HG02759 (cell line): ENCODE measurements at regions not wholly inside any gene's neighbourhood (a gene's known extent, or its start where the extent isn't known, plus 50 kb on each side); places are given as distances from the start of the nearest gene placed in this dataset.
"Not testable (repeated sequence)": the region's sequence is repeated elsewhere in the genome, so short reads cannot be mapped to it uniquely, and the experiment has no call there.

Experiments
- ATAC-seq: cut with Tn5 transposase; IDR thresholded peaks from one replicate; pipeline ENCODE4 v1.9.1; 2021; ENCODE audit warnings: mild to moderate bottlenecking, moderate library complexity; ENCODE audit not compliant: unreplicated experiment

DNA sequence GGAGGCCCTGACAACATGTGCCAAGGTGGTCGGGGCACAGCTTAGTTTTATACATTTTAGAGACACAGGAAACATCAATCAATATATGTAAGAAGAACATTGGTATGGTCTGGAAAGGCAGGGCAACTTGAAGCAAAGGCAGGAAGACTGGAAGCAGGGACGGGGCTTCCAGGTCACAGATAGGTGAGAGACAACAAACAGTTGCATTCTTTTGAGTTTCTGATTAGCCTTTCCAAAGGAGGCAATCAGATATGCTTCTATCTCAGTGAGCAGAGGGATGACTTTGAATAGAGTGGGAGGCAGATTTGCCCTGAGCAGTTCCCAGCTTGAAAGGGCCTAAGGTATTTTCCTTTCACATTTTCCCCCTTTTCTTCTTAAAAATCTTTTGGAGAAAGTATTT lies 311.0 kb upstream of the RGS17 start:
- ATAC-seq, result no peak

DNA sequence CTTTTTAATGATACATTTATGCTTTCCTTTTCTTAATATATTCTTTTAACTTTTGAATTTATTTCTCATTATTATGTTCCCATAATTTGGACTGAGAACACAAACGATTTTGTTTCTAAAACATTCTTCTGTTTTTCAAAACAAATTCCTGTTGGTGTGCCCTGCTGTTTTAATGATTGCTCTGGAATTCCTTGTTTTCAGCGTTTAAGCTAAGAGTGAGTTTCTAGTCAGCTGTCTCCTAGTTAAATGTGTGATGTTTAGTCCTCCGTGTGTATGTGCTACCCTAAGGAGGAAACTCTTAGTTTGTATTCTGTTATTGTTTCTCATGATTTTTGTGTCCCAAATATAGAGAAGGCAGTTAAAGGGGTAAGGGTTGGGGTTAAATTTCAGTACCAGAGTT lies 306.1 kb upstream of the RGS17 start:
- ATAC-seq, result no peak

DNA sequence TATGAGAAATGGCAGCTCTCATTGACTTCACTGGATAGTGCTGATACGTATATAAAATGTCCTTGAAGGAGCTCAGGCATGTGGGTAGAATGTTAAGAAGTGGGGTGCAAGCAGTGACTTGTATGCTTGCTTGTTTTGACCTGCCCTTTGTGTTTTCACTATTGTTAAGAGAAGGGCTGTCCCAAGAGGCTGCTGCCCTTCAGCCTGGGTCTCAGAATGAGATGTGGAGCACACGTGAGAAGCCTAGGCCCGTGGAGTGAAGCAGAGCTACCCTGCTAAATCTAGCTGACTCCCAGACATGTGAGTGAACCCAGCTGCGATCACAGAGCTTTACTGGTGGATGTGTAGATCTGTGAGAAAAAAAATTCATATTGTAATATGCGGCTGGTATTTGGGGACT lies 305.3 kb upstream of the RGS17 start:
- no peak for ATAC-seq

DNA sequence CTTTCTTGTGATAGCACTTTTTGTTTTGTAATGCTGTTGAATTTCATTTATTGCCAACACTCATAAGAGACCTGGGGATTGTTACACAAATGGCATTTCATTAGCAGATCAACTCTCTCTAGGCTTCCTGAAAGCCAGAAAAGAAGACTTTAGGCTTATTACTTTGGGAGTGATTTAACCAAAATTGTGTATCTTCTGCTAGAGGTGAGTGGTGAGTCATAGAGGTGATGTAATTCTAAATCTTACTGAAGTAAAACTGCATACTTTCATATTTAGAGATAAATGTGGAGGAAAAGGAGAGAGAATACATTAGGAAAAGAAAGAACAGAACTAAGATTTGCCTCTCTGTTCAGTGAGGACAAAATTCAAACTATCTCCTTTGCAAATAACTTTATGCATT lies 304.7 kb upstream of the RGS17 start:
- no peak for ATAC-seq

DNA sequence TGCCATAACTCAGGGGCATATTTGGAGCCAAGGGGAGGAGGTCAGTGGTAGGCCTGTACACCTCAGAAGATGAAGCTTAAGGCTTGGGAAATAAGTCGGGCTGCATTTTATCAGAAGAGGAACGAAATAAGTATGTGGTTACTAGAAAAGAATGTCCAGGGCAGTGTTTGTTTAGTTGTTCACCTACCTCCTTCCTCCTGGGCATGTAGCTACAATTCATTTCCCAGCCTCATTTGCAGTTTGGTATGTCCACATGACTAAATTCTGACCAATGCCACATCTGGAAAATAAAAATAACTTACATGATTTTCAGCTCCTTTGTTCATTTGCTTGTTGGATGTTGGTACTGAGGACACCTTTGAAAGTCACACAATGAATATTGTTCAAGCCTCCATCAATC lies 294.5 kb upstream of the RGS17 start:
- ATAC-seq, result no peak

DNA sequence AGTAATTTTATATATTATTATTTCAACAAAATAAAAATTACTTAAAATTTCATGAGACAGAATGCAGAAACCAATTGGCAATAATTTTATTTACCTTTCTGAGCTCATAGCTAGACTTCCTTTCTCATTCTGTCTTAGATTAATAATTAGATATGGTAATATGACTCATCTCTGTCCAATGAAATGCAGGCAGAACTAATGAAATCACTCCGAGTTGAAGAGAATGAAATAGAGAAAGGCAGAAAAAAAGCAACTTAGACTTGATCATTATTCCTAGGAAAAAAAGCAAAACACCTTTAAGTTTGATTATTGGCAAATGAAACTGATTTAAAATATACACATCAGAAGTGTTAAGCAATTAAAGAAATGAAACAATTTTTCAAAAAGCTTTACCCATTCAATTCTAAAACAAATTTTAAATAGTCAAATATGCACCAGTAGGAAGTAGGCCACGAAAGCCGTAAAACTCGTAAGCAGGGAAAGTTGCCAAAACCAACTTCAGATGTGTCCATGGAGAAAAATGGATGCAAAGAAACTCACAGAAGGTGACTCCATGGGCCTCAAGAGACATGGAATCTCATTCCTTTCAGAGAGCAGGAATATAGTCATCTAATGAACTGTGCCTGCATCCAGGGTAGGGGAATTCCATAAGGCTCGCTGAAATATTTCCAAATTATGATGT lies 293.8 kb upstream of the RGS17 start:
- ATAC-seq, result no peak

DNA sequence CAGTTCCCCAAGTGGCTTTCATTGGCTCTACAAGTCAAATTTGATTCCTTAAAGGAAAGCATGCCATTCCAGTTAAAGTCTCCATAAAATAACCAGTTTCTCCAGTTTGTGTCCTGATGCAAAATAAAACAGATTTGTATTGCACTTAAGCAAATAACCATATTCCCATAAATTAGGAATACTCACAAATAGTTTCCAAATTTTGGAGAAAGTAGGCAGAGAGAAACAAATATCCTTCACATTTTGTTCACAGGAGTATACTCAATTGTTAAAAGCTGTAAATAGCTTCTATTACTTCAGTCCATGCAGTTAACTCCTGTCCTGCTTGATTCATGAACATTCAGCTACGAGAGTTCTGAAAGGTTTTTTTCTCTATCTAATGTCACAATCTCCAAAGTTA lies 281.4 kb upstream of the RGS17 start:
- ATAC-seq, result no peak

DNA sequence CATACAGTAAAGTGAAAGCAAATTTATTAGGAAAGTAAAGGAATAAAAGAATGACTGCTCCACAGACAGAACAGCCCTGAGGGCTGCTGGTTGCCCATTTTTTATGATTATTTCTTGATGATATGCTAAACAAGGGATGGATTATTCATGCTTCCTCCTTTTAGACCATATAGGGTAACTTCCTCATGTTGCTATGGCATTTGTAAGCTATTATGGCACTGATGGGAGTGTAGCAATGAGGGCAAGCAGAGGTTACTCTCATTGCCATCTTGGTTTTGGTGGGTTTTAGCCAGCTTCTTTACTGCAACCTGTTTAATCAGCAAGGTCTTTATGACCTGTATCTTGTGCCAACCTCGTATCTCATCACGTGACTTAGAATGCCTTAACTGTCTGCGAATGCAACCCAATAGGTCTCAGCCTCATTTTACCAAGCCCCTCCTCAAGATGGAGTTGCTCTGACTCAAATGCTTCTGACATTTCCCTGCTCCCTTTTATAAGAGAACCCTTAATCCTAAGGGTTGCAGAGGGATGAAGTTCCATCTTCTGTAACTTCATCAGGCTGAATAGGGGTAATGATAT lies 280.1 kb upstream of the RGS17 start:
- ATAC-seq, result no peak

DNA sequence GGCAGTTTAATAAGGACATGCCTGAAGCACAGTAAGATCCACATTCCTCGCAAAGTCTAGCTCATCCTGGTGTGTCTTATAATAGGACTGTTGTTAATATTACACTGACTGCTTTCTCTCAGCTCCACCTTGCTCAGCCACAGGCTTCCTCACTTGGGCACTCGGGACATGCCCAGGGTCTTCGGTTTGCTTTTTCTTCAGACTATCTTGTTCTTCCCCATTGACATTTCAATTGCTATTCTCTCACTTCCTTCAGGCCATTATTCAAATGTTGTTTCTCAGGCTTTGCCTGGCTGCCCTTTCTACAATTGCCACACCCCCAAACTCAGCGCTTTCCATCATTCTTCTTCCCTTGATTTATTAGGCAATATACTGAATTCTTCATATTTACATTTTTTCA lies 274.8 kb upstream of the RGS17 start:
- ATAC-seq, result no peak

DNA sequence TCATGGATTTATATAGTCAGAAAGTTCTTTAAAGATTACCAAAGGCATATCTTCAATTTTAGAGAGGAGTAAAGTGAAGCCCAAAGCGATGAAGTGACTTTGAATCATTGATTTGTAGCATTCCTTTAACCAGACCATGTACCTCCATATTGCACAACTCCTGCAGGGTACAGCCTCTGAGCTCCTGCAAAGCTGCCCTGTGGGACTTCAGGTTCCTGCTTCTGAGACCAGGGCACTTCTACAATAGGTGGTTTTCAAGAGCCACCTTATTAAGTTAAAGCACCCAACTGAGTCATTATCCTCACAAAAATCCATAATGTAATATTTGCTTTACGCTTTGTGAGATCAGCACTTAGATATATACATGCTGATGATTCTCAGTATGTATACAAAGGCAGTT lies 270.7 kb upstream of the RGS17 start:
- no peak for ATAC-seq

DNA sequence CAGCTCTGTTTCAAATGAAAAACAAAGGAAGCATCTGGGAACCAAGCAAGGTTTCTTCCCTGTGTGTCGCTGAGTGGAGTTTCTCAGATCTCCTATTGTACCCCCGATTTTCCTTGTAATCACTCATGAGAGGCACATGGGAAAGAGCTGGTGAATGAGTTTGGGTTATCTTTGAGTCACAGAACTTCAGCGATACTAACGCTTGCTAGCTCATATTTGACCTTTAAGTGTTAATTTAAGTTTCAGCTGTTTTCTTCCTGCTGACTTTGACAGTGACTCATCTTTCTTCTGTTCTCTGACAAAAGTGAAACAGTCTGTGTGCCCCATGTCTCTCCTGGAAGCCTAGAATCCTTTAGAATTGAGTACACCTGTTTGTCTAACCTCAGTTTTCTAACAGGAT lies 261.1 kb upstream of the RGS17 start:
- ATAC-seq, result no peak

DNA sequence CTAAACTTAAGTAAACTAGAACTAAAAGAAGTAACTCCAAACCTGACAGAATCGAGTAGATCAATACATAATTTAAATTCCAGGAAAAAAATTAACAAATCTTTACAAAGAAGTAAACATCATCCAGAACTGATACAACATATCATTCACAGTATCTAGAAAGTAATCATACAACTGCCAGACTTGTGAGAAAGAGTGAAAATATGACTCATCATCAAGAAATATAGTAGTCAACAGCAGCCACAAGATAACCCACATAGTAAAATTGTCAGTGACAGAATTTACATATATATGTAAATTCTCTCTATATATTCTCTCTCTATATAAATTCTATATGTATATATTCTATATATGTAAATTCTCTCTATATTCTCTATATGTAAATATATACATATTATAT lies 242.8 kb upstream of the RGS17 start:
- ATAC-seq, result no peak

DNA sequence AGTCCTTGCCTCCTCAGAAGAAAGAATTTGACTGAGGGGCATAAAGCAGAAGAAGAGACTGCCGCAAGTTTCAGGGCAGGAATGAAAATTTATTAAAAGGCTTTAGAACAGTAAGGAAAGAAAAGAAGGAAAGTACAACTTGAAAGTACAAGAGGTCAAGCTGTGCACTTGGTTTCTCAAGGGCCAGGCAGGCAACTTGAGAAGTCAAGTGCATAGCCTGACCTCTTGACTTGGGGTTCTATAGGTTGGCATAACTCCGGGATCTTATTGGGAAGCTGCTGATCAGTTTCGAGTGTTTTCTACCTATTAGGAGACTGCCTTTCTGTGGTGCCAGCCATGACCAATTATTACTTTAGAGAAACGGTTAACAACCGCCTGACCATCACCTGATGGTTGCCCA lies 237.0 kb upstream of the RGS17 start:
- no peak for ATAC-seq

DNA sequence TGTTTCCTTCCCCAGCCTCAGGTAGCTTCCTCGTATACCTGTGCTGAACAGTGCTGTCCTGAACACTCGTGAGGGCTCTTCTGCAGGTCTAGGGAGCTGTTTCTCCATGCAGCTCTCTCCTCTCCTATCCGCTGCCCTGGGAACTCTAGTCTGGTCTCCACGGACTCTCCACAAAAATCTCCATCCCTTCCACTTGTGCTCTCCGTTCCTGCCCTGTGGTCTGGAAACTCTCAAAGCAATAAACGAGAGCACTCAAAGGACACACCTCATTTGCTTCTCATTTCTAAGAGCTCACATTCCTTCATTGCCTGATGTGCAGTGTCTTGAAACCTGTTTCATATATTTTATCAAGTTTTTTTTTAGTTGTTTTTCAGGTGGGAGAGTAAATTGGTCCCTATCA lies 235.9 kb upstream of the RGS17 start:
- no peak for ATAC-seq

DNA sequence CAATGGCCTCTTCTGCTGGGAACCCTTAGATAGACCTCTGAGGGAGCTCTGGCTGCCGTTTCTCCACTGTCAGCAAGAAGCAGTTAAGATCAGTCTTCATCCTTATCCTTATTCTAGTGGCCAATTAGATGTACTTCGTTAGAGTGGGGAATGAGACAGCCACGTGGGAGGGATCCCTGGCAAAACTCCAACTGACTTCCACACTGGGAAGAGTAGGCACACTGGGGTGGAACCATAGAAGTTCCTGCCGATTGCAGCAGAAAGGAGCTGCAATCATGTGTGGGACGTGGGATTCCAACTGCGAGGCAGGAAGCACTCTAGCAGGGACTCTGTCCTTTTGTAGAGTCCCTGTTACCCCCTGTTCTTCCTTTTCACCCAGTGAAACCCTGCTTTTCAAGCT lies 226.3 kb upstream of the RGS17 start:
- ATAC-seq, result no peak

DNA sequence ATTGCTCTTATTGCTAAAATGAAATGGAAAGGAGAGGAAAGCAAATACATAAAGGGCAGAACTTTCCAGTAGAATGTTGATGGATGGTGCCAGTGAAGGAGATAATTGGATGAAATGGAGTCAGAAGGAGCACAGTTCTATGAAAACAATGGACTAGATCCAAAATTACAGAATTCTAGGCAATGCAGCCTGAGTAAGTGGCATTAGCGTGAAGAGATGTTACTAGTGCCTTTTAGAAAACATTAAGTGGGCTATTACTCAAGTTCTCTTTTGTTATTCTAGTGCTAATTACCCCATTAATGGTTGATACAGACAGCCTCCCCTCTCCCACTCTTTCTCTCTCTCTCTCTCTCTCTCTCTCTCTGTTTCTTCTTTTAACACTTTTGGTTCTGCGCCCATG lies 209.5 kb upstream of the RGS17 start:
- ATAC-seq, result no peak

DNA sequence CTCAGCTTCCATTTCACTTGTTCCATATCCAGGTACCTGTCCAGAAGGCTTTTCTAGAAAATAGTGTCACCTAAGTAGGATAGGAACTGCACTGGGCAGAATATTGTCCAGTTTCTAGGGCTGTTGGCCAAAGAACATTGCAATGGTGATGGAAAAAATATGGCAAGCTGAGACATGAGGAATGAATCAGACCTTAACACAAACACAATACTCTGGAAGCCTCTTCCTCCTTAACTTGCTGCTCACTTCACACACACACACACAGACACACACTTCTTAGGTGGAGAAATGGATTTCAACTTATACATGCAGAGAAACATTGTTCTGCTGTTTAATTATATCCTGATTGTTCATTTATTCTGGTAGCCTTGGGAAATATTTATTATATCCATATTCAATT lies 203.0 kb upstream of the RGS17 start:
- no peak for ATAC-seq

DNA sequence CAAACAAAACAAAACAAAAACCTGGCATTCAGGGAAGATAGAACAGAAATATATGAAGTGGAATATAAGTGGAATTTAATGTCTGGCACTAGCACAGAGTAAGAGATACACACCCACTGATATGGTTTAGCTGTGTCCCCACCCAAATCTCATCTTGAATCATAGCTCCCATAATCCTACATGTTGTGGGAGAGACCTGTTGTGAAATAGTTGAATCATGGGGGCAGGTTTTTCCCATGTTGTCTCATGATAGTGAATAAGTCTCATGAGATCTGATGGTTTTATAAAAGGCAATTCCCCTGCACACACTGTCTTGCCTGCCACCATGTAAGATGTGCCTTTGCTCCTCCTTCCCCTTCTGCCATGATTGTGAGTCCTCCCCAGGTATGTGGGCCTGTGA lies 200.1 kb upstream of the RGS17 start:
- not testable (repeated sequence) for ATAC-seq

DNA sequence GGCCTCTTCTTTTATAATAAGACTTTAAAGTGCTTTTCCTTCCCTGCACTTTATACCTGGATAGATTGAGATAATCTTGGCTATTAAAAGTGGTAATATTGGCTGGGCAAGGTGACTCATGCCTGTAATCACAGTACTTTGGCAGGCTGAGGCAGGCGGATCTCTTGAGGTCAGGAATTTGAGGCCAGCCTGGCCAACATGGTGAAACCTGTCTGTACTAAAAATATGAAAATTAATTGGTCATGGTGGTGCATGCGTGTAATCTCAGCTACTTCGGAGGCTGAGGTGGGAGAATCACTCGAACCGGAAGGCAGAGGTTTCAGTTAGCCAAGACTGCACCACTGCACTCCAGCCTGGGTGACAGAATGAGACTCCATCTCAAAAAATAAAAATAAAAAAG lies 197.1 kb upstream of the RGS17 start:
- no peak for ATAC-seq

DNA sequence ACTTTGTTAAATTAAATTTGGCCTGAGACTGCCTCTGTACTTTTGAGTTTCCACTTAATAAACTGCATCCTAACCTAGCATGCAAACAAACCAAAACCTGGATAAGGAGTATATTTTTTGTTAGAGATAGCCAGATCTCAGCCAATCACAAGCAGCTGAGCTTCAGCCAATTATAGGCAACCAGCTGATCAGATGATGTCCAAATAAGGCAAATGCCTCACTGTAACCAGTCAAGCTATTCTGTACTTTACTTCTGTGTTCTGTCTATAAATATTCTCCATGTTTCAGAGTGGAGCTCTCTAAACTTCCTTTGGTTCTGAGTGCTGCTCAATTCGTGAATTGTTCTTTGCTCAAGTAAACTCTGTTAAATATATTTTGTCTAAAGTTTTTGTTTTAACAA lies 194.6 kb upstream of the RGS17 start:
- ATAC-seq, result no peak

DNA sequence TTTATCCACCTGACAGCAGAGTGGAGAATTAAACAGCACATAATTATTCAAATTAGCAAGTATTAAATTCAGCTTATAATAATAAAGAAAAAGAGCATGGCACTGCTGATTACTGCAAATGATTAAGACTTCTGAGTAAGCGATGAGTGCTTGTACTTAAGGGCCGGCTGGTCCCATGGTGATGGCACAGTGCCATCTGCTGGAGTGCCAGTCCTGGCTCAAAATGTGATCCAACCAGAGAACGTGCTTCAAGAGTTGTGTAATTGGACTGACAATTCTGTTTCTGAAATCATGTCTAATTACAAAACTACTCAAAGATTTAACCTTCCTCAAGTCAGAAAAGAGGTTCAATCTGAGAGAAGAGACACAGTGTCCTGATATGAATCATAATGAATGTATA lies 181.6 kb upstream of the RGS17 start:
- peak; percentile 83 for ATAC-seq

DNA sequence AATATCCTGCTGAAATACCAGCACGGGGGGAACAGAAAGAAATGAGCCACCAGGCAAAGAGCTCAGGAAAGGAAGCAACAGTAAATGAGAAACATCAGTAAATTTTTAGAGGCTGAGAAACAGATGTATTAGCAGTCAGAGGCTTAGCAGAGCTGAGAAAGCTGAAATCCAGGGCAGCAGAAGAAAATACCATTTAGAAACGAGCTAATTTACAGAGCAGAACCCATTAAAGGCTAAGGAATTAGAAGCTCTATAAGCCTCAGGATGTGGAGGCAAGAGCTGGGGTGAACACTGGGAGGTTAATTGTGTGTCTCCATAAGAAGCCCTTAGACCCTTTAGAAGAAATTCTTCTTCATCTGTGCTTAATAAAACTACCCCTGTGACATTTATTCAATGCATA lies 178.6 kb upstream of the RGS17 start:
- no peak for ATAC-seq

DNA sequence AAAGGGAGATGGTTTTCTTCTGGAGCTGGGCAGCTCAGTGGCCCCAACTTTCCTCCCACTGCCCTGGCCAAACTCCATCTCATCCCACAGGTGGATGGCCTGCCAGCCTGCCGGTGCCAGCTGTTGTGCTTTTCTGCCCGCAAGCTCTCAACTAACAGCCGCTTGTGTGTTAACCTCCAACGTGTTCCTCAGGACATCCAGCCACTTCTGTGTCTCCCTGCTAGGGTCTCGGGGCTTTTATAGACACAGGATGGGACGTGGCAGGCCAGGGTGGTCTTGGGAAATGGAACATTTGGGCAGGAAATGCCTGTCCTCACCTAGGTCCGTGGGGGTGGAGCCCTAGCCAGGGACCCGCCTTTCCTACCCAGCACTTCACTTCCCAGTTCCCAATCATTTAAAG lies 171.1 kb upstream of the RGS17 start:
- no peak for ATAC-seq
